K562 (cell line): ENCODE measurements at regions not wholly inside any gene's neighbourhood (a gene's known extent, or its start where the extent isn't known, plus 50 kb on each side); places are given as distances from the start of the nearest gene placed in this dataset.

Source experiments
- ADNP ChIP-seq: fragments of 200-800 bp; sonication (Bioruptor generic); IDR thresholded peaks from 2 replicates; pipeline ENCODE4 v1.6.1; 2016; ENCODE audit warnings: missing genetic modification characterization, missing compliant biosample characterization
- CBX5 ChIP-seq: IDR thresholded peaks from 2 replicates; pipeline ENCODE4 v1.6.1; 2014; ENCODE audit warnings: low read depth, borderline replicate concordance
- CHD2 ChIP-seq: IDR thresholded peaks from 2 replicates; pipeline ENCODE4 v1.6.1; 2011; ENCODE audit warnings: low read depth, low read length
- GATAD2A ChIP-seq: fragments of 450-650 bp; IDR thresholded peaks from 2 replicates; pipeline ENCODE4 v1.6.1; 2017

GRCh38 chr6:15194453-15194852, 51.4 kb upstream of the JARID2 start:
- TF ChIP-seq ADNP (tag) (no peak), GATAD2A (no peak), CHD2 (no peak), CBX5 (no peak)
